ENCODE measurements at regions not wholly inside any gene's neighbourhood (a gene's known extent, or its start where the extent isn't known, plus 50 kb on each side); places are given as distances from the start of the nearest gene placed in this dataset.

DNA sequence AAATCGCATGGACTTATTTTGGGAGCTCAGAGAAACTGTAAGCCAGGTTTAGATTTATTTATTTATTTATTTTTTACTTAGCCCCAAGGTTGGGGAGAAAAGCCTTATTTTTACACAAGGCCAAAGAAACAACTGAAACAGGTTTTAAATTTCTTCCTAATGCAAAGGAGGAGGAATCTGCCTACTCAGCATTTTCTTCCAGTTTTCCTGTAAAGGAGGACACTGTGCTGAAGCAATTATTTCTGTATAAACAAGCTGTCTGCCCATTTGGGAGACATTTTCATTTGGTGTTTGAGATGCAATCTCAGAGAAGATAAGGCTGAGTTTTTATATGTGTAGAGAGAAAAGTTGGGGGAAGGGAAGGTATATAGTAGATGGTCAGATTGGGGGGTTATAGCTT is 125.0 kb downstream of the ETAA1 start:
- H3K27me3 ChIP-seq (ENCODE audit: control insufficient read depth in 2 of 2, insufficient read depth in 2 of 2, low read length in 2 of 2) = no peaks in the 10 kb centered on the region
- DNase-seq (ENCODE audit: low read depth, low spot score) (no peak), FAIRE-seq (no peak)
- no TSS peak for BruUV-seq (replicated peaks)
- H3K9me3 ChIP-seq (replicated peaks; ENCODE audit: control insufficient read depth, insufficient read depth, low read length) = no peaks in the 10 kb centered on the region
- intact Hi-C loops (cut with micrococcal nuclease) = no loop called here
- TF ChIP-seq GATA2 (IDR thresholded peaks at IDR 0.05; ENCODE audit: insufficient read depth, insufficient read length, low read depth, low read length) = no peak
- no peak for TF ChIP-seq EZH2 (IDR thresholded peaks at IDR 0.05; ENCODE audit: borderline replicate concordance, low read depth, low read length, severe bottlenecking)
- TF ChIP-seq FOS (IDR thresholded peaks at IDR 0.05; ENCODE audit: borderline replicate concordance, insufficient read depth, low read length) = no peak
- TF ChIP-seq POLR2AphosphoS5 (IDR thresholded peaks at IDR 0.05; ENCODE audit: insufficient read depth, low read depth, low read length) = no peak
- TF ChIP-seq CTCF (IDR thresholded peaks at IDR 0.05; ENCODE audit: extremely low read depth in 1 of 2, insufficient read depth in 1 of 2, low read depth in 1 of 2, low read length in 2 of 2) = no peak
- TF ChIP-seq JUN (IDR thresholded peaks at IDR 0.05; ENCODE audit: borderline replicate concordance, insufficient read depth, insufficient read length, low read depth) = no peak
- TF ChIP-seq MYC (IDR thresholded peaks at IDR 0.05; ENCODE audit: low read depth, low read length) = no peak
- TF ChIP-seq, protein P1, sequence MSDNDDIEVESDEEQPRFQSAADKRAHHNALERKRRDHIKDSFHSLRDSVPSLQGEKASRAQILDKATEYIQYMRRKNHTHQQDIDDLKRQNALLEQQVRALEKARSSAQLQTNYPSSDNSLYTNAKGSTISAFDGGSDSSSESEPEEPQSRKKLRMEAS (IDR thresholded peaks at IDR 0.05; ENCODE audit: insufficient read depth, insufficient read length) = no peak
- no peak for TF ChIP-seq POLR2A (IDR thresholded peaks at IDR 0.05; ENCODE audit: low read depth, low read length)
- no peaks in the 10 kb centered on the region for H3K9me1 ChIP-seq (replicated peaks; ENCODE audit: control insufficient read depth, extremely low read depth, insufficient read depth, low read length)
- H3K4me2 ChIP-seq (ENCODE audit: insufficient read depth, low read length) = no peak overlapping the region
- dilution Hi-C loops (cut with MboI; ENCODE audit: extremely low pct_ligation_motif_present, low sequenced_read_pairs) = no loop called here
- no peak overlapping the region for H3K9ac ChIP-seq (replicated peaks; ENCODE audit: extremely low read depth, insufficient read depth, low read length)
- no peaks in the 10 kb centered on the region for H4K20me1 ChIP-seq (replicated peaks; ENCODE audit: control insufficient read depth, extremely low read depth, insufficient read depth, low read length)
- H3K79me2 ChIP-seq (ENCODE audit: control insufficient read depth, insufficient read depth, low read length) = no peaks in the 10 kb centered on the region
- ChIA-PET POLR2A (no interaction called here), CTCF (no interaction called here)
- no peak overlapping the region for H2AFZ ChIP-seq (ENCODE audit: low read depth, low read length)
- no peaks in the 10 kb centered on the region for H3K36me3 ChIP-seq (ENCODE audit: control insufficient read depth in 2 of 2, extremely low read depth in 1 of 2, insufficient read depth in 2 of 2, low read length in 2 of 2)
- no peaks in the 10 kb centered on the region for H3K4me1 ChIP-seq (ENCODE audit: control insufficient read depth, extremely low read depth, insufficient read depth, low read length)
- no peak overlapping the region for H3K4me3 ChIP-seq (replicated peaks in 1 of 3; ENCODE audit: insufficient read depth in 1 of 3, low read depth in 1 of 3, low read length in 3 of 3)
- no peak overlapping the region for H3K27ac ChIP-seq (ENCODE audit: insufficient read depth, low read depth, low read length)
